ENCODE measurements at regions not wholly inside any gene's neighbourhood (a gene's known extent, or its start where the extent isn't known, plus 50 kb on each side); places are given as distances from the start of the nearest gene placed in this dataset.
A peak's percentile ranks its signal among the peaks of the same experiment; 100 is the strongest.

DNA sequence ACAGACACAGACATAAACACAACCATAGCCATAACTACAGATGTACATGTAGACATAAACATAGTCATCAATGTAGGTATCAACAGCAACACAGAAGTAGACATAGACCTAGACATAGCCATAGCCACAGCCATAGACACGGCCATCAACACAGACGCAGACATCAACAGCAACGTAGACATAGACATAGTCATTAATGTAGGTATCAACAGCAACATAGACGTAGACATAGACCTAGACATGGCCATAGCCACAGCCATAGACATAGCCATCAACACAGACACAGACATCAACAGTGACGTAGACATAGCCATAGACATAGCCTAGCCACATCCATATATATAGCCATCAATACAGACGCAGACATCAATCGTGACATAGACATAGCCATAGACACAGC is 258.3 kb upstream of the FOXQ1 start:
- H3K27me3 ChIP-seq (replicated peaks in 1 of 2; ENCODE audit: control insufficient read depth in 2 of 2, insufficient read depth in 2 of 2, low read length in 1 of 2): peaks cover 0 to 3% of the 10 kb centered on the region in 2 experiments; a peak in 1 of 4 replicates
- ChIA-PET POLR2A (no interaction called here), RAD21 (ENCODE audit: unreplicated experiment) (no interaction called here), CTCF (no interaction called here), SMC1A (ENCODE audit: uncharacterized antibody, unreplicated experiment) (no interaction called here)
- intact Hi-C loops (cut with micrococcal nuclease; ENCODE audit: unreplicated experiment) (no loop called here), in situ Hi-C loops (cut with MboI) (no loop called here)
- no peaks in the 10 kb centered on the region for H4K20me1 ChIP-seq (ENCODE audit: control insufficient read depth, insufficient read depth)
- TF ChIP-seq RFX5 (IDR thresholded peaks at IDR 0.05; ENCODE audit: low read depth, low read length): no peak
- no peak for TF ChIP-seq RUNX3 (IDR thresholded peaks at IDR 0.05; ENCODE audit: low read length)
- TF ChIP-seq, protein P1, sequence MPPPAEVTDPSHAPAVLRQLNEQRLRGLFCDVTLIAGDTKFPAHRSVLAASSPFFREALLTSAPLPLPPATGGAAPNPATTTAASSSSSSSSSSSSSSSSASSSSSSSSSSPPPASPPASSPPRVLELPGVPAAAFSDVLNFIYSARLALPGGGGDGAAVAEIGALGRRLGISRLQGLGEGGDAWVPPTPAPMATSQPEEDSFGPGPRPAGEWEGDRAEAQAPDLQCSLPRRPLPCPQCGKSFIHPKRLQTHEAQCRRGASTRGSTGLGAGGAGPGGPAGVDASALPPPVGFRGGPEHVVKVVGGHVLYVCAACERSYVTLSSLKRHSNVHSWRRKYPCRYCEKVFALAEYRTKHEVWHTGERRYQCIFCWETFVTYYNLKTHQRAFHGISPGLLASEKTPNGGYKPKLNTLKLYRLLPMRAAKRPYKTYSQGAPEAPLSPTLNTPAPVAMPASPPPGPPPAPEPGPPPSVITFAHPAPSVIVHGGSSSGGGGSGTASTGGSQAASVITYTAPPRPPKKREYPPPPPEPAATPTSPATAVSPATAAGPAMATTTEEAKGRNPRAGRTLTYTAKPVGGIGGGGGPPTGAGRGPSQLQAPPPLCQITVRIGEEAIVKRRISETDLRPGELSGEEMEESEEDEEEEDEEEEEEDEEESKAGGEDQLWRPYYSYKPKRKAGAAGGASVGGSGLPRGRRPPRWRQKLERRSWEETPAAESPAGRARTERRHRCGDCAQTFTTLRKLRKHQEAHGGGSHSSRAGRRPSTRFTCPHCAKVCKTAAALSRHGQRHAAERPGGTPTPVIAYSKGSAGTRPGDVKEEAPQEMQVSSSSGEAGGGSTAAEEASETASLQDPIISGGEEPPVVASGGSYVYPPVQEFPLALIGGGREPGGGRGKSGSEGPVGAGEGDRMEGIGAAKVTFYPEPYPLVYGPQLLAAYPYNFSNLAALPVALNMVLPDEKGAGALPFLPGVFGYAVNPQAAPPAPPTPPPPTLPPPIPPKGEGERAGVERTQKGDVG (CRISPR knock-in tag; IDR thresholded peaks at IDR 0.05): no peak
- TF ChIP-seq ZNF274 (IDR thresholded peaks at IDR 0.05; ENCODE audit: insufficient read depth, insufficient read length): no peak
- TF ChIP-seq POLR2A (IDR thresholded peaks at IDR 0.05; ENCODE audit: low read depth, low read length): no peak
- TF ChIP-seq MXI1 (IDR thresholded peaks at IDR 0.05; ENCODE audit: low read depth, low read length): no peak
- no peak for TF ChIP-seq BMI1 (IDR thresholded peaks at IDR 0.05; ENCODE audit: borderline replicate concordance)
- TF ChIP-seq SREBF1 (IDR thresholded peaks at IDR 0.05; ENCODE audit: low read length): no peak
- no peak for TF ChIP-seq HDGF (IDR thresholded peaks at IDR 0.05)
- TF ChIP-seq, protein P2, sequence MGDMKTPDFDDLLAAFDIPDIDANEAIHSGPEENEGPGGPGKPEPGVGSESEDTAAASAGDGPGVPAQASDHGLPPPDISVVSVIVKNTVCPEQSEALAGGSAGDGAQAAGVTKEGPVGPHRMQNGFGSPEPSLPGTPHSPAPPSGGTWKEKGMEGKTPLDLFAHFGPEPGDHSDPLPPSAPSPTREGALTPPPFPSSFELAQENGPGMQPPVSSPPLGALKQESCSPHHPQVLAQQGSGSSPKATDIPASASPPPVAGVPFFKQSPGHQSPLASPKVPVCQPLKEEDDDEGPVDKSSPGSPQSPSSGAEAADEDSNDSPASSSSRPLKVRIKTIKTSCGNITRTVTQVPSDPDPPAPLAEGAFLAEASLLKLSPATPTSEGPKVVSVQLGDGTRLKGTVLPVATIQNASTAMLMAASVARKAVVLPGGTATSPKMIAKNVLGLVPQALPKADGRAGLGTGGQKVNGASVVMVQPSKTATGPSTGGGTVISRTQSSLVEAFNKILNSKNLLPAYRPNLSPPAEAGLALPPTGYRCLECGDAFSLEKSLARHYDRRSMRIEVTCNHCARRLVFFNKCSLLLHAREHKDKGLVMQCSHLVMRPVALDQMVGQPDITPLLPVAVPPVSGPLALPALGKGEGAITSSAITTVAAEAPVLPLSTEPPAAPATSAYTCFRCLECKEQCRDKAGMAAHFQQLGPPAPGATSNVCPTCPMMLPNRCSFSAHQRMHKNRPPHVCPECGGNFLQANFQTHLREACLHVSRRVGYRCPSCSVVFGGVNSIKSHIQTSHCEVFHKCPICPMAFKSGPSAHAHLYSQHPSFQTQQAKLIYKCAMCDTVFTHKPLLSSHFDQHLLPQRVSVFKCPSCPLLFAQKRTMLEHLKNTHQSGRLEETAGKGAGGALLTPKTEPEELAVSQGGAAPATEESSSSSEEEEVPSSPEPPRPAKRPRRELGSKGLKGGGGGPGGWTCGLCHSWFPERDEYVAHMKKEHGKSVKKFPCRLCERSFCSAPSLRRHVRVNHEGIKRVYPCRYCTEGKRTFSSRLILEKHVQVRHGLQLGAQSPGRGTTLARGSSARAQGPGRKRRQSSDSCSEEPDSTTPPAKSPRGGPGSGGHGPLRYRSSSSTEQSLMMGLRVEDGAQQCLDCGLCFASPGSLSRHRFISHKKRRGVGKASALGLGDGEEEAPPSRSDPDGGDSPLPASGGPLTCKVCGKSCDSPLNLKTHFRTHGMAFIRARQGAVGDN (IDR thresholded peaks at IDR 0.05): no peak
- TF ChIP-seq MYB (IDR thresholded peaks at IDR 0.05; ENCODE audit: borderline replicate concordance, low read depth, low read length): no peak
- no peak for TF ChIP-seq PML (IDR thresholded peaks at IDR 0.05; ENCODE audit: low read length)
- TF ChIP-seq ASH2L (IDR thresholded peaks at IDR 0.05; ENCODE audit: borderline replicate concordance, low read depth): no peak
- no peak for TF ChIP-seq CBFB (IDR thresholded peaks at IDR 0.05; ENCODE audit: low read depth)
- no peak for TF ChIP-seq ZBED1 (IDR thresholded peaks at IDR 0.05; ENCODE audit: borderline replicate concordance)
- TF ChIP-seq RAD21 (IDR thresholded peaks at IDR 0.05; ENCODE audit: insufficient read depth, low read depth, low read length): no peak
- TF ChIP-seq CHD2 (IDR thresholded peaks at IDR 0.05; ENCODE audit: borderline replicate concordance, low read depth, low read length): no peak
- H3K9ac ChIP-seq (ENCODE audit: control insufficient read depth, insufficient read depth, low read length): no peak overlapping the region
- H3K4me1 ChIP-seq (ENCODE audit: control insufficient read depth, insufficient read depth, low read length): no peaks in the 10 kb centered on the region
- no peak overlapping the region for H3K27ac ChIP-seq (ENCODE audit: control insufficient read depth, insufficient read depth)
- H3K36me3 ChIP-seq (ENCODE audit: control insufficient read depth in 2 of 2, insufficient read depth in 2 of 2, low read length in 1 of 2): no peaks in the 10 kb centered on the region
- no peak overlapping the region for H3K4me3 ChIP-seq
- 31% methylated on average over 7 of the region's 7 CpGs for WGBS (ENCODE audit: insufficient coverage, insufficient replicate concordance, low lambda C conversion rate, missing lambda C conversion rate)
- H2AFZ ChIP-seq (ENCODE audit: control insufficient read depth, low read depth, low read length): no peak overlapping the region
- no TSS peak for BruUV-seq (replicated peaks)
- H3K4me2 ChIP-seq (ENCODE audit: control insufficient read depth, insufficient read depth): no peak overlapping the region
- no peaks in the 10 kb centered on the region; the same call in 2 of the 3 replicates for H3K9me3 ChIP-seq (replicated peaks; ENCODE audit: control insufficient read depth, insufficient read depth, low read length)
- H3K79me2 ChIP-seq (ENCODE audit: control insufficient read depth, insufficient read depth, low read length): no peaks in the 10 kb centered on the region
- ATAC-seq (no peak), DNase-seq (ENCODE audit: low read depth, low spot score) (no peak), FAIRE-seq (peak; percentile 7)

Measured in GM12878 (cell line).